GM12872 (cell line): ENCODE measurements at regions not wholly inside any gene's neighbourhood (a gene's known extent, or its start where the extent isn't known, plus 50 kb on each side); places are given as distances from the start of the nearest gene placed in this dataset.

Experiments
- CTCF ChIP-seq: IDR thresholded peaks from 3 replicates; pipeline ENCODE4 v1.5.1; 2011; ENCODE audit warnings: low read depth, mild to moderate bottlenecking, low read length, moderate library complexity; ENCODE audit not compliant: insufficient read depth

DNA sequence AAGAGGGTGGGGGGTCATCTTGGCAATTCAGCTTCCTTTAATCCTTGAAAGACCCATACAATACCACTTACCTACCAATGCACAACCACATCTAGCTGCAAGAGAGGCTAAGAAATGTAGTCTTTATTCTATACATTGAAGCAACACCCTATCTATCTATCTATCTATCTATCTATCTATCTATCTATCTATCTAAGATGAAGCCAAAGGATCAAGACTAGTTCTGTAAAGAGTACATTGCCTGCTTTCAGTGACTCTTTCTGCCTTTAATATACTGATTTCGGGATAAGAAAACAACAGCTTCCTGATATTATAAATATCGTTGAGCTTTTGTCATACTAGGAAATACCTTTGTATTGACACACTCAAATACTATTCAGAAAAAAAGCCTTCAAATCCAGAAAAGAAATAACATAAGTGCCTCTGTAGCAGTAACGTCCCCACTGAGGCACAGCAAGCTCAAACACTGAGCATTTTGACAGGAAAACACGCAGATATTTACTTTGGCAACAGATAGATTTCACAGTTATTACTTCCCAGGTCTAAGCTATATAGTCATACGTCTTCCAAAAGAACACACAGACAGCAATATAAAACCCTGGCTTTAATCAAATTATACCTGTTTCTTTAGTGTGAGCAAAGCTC lies 139.4 kb upstream of the SERTAD2 start:
- no peak for TF ChIP-seq CTCF

GRCh38 chr2:64793701-64794100 lies 140.0 kb upstream of the SERTAD2 start:
- TF ChIP-seq CTCF, result no peak

DNA sequence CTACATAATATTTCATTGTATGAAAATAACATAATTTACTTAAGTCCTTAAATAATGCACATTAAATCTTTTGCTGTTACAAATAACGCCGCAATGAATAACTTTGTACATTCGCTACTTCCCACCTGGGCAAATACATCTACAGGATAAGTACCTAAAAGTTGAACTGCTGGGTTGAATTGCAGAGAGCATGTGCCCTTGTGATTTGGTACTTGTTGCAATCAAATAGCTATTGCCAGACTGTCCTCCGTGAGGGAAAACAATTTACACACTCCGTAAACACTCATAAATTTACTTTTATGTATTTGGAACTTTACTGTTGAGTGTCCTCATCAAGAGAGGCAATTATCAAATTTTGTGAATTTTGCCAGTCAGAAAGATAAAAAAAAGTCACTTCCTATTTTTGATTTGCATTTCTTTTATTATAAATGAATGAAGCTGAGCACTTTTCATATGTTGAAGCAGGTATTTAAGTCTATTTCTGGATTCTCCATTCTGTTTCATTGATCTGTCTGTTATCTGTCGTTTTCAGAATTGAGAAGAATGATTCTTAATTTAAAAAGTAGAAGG lies 140.8 kb upstream of the SERTAD2 start:
- no peak for TF ChIP-seq CTCF

GRCh38 chr2:64795024-64795592 lies 141.4 kb upstream of the SERTAD2 start:
- TF ChIP-seq CTCF, result no peak

DNA sequence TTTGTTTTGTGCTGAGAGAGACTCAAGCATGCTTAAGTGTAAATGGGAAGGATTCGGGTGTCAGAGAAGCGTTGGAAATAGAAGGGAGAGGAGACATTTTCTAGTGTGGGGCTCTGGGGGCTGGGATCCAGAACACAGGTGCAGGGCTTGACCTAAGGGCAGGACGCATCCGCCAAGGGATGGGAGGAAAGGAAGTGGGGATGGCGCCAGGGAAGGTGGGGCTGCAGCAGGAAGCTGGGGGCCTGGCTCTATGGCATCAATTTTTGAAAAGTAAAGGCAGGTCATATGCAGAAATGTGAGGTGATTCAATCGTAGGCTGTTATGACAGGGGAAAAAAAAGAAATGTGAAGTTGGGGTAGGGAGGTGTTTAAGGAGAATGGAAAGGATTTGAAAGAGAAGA lies 143.2 kb upstream of the SERTAD2 start:
- TF ChIP-seq CTCF, result no peak

DNA sequence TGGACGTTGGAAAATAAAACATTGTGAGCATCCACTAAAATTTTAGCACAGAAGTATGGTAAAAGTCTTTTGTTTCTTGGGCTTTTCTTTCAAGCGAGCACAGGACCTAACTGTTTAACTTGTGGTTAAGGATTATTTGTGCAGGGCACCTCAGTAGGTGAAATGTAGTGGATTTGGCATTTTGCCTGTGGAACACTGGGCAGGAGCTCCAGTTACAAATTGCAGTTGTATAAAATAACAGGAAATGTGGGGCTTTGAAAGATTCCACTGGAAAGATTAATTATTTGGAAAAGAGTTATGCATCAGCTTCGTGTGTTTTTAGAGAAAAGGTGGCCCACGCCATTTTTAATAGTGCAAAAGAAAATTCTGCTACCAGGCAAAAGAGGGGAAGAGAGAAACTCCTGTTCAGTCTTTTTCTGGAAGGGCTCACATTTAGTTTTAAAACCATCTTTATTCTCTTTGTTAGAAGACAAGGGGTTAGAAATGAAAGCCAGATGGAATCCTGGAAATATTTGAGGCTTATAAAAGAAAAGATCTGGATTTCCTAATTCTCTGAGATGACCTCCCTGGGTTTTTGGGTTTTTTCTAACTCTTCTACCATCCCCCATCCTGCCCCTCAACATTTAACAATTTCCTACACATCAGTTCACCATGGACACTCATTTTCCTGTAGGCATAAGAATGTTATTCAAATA lies 144.3 kb upstream of the SERTAD2 start:
- no peak for TF ChIP-seq CTCF

DNA sequence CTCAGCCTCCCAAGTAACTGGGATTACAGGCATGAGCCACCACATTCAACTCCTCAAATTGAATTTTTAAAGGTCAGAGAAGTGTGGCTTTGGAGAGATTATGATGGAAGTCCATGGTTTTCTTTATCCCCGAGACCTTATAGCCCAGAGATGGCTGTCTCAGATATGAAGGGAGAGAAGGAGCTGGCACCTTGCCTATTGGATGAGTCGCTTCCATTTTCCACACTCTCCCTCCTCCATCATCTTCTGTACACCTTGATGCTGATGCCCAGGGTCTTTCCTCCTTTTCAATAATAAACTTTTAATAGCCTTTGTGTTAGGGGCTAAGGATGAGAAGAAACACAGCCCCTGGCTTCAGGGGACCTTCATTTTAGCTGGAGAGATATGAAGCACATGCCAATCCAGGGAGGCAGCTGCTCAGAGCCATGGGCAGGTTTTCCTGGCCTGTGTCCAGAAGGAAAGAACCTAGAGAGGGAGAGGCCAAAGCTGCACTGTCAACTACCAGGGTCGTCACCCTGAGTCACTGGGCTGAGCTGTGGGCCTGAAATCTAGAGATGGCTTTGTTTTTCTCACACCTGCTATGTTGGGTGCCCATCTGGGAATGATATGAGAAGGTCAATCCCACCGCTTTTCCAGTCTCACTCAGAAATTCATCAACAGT lies 146.0 kb upstream of the SERTAD2 start:
- no peak for TF ChIP-seq CTCF
